Retinal pigment epithelial cell (primary cell): ENCODE measurements at regions not wholly inside any gene's neighbourhood (a gene's known extent, or its start where the extent isn't known, plus 50 kb on each side); places are given as distances from the start of the nearest gene placed in this dataset.
"Not testable (repeated sequence)": the region's sequence is repeated elsewhere in the genome, so short reads cannot be mapped to it uniquely, and the experiment has no call there.

ENCODE experiments used
- DNase-seq: peaks from one replicate; pipeline ENCODE4 v3.0.0-alpha.2; 2010; ENCODE audit warnings: low read depth
- H3K4me3 ChIP-seq: 2 replicates; pipeline ENCODE4 v1.5.1; 2011; ENCODE audit warnings: mild to moderate bottlenecking, low read length, control low read depth, moderate library complexity
- TF ChIP-seq, protein P1 (sequence below): conservative IDR thresholded peaks from 2 replicates; pipeline ENCODE4 v1.5.1; 2011; ENCODE audit warnings: low read depth, low read length, control low read depth, inconsistent platforms

DNA sequence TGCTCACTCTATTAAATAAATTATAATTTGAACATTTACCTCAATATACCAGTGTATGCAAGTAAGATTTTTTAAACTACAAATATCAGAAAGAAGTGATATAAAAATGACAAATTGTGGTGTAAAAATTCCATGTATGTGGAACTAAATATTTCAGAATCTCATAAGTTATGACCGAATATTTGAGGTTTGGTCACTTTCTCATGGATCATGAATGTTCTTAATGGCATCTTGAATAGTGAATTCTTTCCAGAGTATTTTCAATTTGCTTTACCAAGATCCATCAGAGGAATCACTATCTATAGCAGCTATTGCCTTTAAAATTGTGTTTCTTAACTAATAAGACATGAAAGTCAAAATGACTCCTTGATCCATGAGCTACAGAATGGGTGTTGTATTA lies 950.6 kb downstream of the TBC1D32 start:
- TF ChIP-seq, protein P1, sequence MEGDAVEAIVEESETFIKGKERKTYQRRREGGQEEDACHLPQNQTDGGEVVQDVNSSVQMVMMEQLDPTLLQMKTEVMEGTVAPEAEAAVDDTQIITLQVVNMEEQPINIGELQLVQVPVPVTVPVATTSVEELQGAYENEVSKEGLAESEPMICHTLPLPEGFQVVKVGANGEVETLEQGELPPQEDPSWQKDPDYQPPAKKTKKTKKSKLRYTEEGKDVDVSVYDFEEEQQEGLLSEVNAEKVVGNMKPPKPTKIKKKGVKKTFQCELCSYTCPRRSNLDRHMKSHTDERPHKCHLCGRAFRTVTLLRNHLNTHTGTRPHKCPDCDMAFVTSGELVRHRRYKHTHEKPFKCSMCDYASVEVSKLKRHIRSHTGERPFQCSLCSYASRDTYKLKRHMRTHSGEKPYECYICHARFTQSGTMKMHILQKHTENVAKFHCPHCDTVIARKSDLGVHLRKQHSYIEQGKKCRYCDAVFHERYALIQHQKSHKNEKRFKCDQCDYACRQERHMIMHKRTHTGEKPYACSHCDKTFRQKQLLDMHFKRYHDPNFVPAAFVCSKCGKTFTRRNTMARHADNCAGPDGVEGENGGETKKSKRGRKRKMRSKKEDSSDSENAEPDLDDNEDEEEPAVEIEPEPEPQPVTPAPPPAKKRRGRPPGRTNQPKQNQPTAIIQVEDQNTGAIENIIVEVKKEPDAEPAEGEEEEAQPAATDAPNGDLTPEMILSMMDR = no peak
- H3K4me3 ChIP-seq = no peak overlapping the region
- no peak for DNase-seq

DNA sequence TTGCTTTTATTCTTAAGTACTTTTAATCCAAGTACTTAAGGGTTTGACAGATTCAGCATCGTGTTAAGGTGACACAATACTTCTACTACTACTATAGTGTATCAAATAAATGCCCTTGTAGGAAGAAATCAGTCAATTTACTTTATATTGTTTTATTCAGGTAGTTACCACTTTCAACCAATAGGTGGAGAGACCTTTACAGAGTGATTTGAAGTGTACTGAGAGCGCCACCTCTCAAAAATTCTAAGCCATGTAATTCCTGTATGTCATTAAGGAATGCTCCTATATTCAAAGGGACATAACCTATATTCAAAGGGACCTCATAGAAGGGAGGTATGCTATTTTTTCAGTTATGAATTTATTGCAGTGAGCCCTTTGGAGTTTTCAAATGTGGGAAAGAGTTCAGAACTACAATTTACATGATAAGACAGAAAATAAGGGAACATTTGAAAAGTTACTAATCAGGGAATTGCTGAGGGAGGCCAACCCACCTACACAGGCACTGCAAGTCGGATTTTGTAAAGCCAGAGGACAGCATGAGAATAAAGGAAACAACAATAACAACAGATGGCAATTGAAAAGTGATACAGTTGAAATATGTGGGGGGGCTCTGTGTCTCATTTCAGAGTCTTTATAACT lies 955.6 kb downstream of the TBC1D32 start:
- no peak for DNase-seq
- no peak overlapping the region for H3K4me3 ChIP-seq
- TF ChIP-seq, protein P1 = peak; percentile 76

DNA sequence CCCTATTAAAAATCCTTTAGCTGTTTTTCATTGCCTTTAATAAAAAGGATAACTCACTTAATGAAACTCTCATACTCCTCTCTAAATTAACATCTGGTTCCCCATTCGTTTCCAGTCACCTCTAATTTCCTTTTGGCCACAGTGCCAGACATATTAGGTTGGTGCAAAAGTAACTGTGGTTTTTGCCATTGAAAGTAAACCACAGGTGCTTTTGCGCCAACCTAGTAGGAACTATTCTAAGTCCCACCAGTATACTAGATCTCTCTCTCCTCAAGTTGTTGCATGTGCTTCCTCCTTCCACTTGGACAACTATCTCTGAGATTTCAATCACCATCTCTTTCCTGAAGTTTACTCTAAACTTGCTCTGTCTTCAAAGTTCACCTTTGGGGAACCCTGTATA lies 961.1 kb downstream of the TBC1D32 start:
- no peak for DNase-seq
- no peak overlapping the region for H3K4me3 ChIP-seq
- TF ChIP-seq, protein P1 = no peak

DNA sequence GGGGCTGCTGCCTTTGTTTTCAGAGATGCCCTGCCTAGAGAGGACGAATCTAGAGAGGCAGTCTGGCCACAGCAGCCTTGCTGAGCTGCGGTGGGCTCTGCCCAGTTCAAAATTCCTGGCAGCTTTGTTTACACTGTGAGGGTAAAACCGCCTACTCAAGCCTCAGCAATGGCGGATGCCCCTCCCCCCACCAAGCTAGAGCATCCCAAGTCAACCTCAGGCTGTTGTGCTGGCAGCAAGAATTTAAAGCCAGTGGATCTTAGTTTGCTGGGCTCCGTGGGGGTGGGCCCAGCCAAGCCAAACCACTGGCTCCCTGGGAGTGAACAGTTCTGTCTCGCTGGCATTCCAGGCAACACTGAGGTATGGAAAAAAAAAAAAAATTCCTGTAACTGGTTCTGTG lies 970.9 kb downstream of the TBC1D32 start:
- TF ChIP-seq, protein P1 = no peak
- DNase-seq = no peak
- H3K4me3 ChIP-seq = no peak overlapping the region

DNA sequence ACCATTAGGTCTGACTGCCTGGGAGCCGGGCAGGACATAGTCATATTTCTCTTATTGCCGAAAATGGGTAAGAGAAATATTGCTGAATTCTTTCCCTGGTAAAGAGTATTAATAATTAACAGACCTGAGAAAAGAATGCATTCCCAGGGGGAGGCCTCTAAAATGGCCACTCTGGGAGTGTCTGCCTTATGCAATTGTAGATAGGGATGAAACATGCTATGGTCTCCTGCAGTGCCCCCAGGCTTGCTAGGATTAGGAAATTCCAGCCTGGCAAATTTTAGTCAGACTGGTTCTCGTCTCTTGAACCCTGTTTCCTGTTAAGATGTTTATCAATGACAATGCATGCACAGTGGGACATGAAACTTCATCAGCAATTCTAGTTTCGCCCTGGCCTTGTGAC lies 975.7 kb downstream of the TBC1D32 start:
- not testable (repeated sequence) for H3K4me3 ChIP-seq, DNase-seq

DNA sequence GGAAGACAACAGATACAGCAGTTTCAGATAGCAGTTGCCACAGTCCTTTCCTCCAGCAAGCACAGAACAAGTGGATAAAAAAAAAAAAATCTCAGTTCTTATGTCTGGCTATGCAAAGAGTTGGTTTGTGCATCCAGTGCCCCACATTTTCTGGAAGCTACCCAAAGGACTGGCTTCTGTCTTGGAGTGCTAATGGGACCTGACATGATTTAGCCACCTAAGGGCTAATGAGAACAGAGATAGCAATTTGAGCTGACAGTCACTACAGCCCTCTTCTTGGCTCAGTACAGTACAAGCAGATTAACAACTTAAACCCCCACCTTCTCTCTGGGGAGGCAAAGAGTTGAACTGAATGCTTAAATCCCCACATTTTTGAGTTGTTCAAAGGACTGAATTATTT lies 976.8 kb downstream of the TBC1D32 start:
- no peak overlapping the region for H3K4me3 ChIP-seq
- peak; percentile 86 for DNase-seq
- TF ChIP-seq, protein P1 = no peak

DNA sequence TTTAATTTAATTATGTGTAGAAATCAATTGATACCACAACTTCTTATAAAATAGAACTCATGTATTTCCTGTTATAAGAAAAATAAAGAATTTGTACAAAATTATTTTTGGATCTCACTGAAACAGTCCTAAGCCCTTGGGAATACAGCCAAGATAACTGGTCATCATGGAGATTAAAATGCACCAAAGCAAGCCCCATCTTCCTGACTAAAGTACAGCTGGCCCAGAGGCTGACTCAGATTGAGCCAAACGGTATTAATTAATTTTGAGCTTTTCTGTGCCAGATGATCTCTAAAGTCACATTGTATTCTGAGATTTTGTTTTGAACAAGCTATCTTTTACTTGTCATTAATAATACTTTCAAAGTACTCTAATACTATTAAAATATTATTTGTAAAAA lies 978.5 kb downstream of the TBC1D32 start:
- H3K4me3 ChIP-seq = no peak overlapping the region
- TF ChIP-seq, protein P1 = no peak
- DNase-seq = no peak
